HG02610 (cell line): ENCODE measurements at regions not wholly inside any gene's neighbourhood (a gene's known extent, or its start where the extent isn't known, plus 50 kb on each side); places are given as distances from the start of the nearest gene placed in this dataset.
"Not testable (repeated sequence)": the region's sequence is repeated elsewhere in the genome, so short reads cannot be mapped to it uniquely, and the experiment has no call there.

ENCODE experiments used
- ATAC-seq: cut with Tn5 transposase; IDR thresholded peaks from one replicate; pipeline ENCODE4 v1.9.1; 2021; ENCODE audit warnings: mild to moderate bottlenecking, moderate library complexity; ENCODE audit not compliant: unreplicated experiment

- no peak for ATAC-seq
These were observed 126.5 kb downstream of the VPREB1 start for GRCh38 chr22:22371031-22371541.

GRCh38 chr22:22372086-22372485 lies 127.5 kb downstream of the VPREB1 start:
- ATAC-seq = no peak

- ATAC-seq = no peak
These were observed 129.6 kb downstream of the VPREB1 start for GRCh38 chr22:22374163-22374562.

GRCh38 chr22:22374579-22374978 lies 130.0 kb downstream of the VPREB1 start:
- ATAC-seq = no peak

GRCh38 chr22:22375576-22376351 lies 131.2 kb downstream of the VPREB1 start:
- ATAC-seq = no peak

- ATAC-seq = no peak
These were observed 131.7 kb downstream of the VPREB1 start for GRCh38 chr22:22376352-22376706.

- not testable (repeated sequence) for ATAC-seq
These were observed 131.7 kb downstream of the ZNF280B start for GRCh38 chr22:22376884-22377283.

- ATAC-seq = no peak
These were observed 131.2 kb downstream of the ZNF280B start for GRCh38 chr22:22377335-22377734.

GRCh38 chr22:22378446-22379415 lies 129.8 kb downstream of the ZNF280B start:
- ATAC-seq = no peak

GRCh38 chr22:22380098-22381030 lies 128.2 kb downstream of the ZNF280B start:
- no peak for ATAC-seq

GRCh38 chr22:22381292-22381691 lies 127.2 kb downstream of the ZNF280B start:
- ATAC-seq = not testable (repeated sequence)

GRCh38 chr22:22384267-22384666 lies 124.3 kb downstream of the ZNF280B start:
- no peak for ATAC-seq

GRCh38 chr22:22384668-22385244 lies 123.8 kb downstream of the ZNF280B start:
- no peak for ATAC-seq

- no peak for ATAC-seq
These were observed 121.7 kb downstream of the ZNF280B start for GRCh38 chr22:22386602-22387385.

GRCh38 chr22:22387386-22387736 lies 121.2 kb downstream of the ZNF280B start:
- ATAC-seq = no peak

- no peak for ATAC-seq
These were observed 120.5 kb downstream of the ZNF280B start for GRCh38 chr22:22388090-22388489.

- ATAC-seq = no peak
These were observed 120.0 kb downstream of the ZNF280B start for GRCh38 chr22:22388494-22388893.

- no peak for ATAC-seq
These were observed 119.1 kb downstream of the ZNF280B start for GRCh38 chr22:22389467-22389866.

- ATAC-seq = no peak
These were observed 117.6 kb downstream of the ZNF280B start for GRCh38 chr22:22390989-22391388.

- ATAC-seq = no peak
These were observed 117.0 kb downstream of the ZNF280B start for GRCh38 chr22:22391543-22391942.
